CD4-positive, alpha-beta T cell treated with Interleukin-17A for 4 hours (primary cell): ENCODE measurements at regions not wholly inside any gene's neighbourhood (a gene's known extent, or its start where the extent isn't known, plus 50 kb on each side); places are given as distances from the start of the nearest gene placed in this dataset.
"Not testable (repeated sequence)": the region's sequence is repeated elsewhere in the genome, so short reads cannot be mapped to it uniquely, and the experiment has no call there.

Source experiments
- DNase-seq: peaks from one replicate; pipeline ENCODE4 v3.0.0-alpha.2; 2020; ENCODE audit warnings: mixed read lengths

DNA sequence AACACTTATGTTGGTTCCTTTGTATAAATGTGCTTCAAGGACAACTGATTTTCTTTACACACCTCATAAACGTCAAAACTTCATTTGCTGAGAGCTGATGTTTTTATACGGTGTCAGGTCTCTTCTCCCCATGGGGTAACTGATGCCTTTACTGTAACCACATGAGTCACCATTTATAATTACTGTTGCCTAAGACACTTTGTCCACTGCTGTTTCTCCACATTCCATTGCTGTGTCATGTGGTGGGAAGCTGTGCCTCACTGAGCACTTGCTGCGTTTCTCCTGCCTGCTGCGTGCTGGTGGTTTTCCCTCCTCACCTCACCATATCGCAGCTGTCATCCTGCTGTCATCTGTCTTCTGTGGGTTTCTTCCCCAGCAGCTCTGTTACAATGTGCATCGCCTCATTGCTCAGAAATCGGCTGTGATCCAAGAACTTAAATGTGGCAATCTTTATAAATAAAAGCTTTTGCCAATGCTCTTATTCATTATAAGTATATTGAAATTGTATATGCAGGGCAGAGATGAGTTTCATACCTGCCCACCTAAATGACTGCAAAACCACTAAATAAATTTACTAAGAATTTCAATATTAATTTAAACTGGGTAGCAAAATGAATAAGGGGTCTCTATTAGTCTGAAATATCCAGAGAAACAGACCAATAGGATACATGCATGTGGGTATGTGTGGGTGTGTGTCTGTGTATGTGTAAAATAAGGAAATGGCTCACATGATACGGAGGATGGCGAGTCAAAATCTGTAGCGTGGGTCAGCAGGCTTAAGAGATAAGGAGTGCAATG lies 547.0 kb upstream of the SLITRK5 start:
- DNase-seq: no peak

DNA sequence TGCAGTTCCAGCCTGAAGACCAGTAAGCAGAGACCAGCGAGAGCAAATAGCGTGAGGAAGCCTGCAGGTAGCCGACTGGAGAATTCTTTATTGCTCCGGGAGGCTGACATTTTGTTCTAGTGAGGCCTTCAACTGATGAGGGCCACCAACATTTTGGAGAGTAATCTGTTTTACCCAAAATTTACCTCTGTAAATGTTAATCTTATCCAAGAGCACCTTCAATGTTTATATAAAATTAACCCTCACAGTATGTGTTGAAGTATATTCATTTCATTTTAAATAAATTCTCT lies 546.4 kb upstream of the SLITRK5 start:
- DNase-seq: no peak

DNA sequence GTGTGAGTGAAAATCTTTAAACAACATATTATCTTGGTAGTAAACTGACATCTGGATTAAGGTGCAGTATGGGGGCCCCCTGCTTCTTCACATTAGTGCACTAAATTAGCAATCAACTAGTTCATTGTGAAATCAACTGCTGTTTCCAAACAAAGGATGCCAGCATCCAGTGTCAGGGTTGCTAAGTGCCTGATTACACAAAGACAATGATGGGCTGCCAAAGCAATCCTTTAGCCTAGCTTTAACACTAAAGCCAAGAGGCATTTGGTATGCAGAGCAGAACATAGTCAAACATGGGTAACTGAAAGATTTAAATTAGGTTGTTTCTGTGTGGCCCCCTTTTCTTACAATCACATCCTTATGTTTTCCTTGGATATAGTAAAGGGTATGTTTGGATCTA lies 543.1 kb upstream of the SLITRK5 start:
- DNase-seq: no peak

DNA sequence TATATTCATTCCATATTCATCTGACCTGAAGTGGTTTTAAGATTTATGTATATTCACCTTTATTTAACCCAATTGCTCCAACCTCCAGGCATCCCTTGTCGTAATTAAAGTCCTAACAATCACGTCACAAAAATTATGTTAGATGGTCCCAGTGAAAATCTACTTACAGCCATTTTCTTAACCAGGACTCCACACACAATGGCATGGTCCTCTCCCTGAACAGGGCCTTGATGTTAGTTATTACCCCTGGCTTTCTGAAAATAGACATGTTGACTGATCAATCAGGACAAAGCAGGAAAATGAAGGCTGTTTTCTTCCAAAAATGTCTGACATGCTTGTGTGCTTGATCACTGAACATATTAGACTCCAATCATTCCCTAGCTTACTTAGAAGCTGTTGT lies 542.7 kb upstream of the SLITRK5 start:
- no peak for DNase-seq

DNA sequence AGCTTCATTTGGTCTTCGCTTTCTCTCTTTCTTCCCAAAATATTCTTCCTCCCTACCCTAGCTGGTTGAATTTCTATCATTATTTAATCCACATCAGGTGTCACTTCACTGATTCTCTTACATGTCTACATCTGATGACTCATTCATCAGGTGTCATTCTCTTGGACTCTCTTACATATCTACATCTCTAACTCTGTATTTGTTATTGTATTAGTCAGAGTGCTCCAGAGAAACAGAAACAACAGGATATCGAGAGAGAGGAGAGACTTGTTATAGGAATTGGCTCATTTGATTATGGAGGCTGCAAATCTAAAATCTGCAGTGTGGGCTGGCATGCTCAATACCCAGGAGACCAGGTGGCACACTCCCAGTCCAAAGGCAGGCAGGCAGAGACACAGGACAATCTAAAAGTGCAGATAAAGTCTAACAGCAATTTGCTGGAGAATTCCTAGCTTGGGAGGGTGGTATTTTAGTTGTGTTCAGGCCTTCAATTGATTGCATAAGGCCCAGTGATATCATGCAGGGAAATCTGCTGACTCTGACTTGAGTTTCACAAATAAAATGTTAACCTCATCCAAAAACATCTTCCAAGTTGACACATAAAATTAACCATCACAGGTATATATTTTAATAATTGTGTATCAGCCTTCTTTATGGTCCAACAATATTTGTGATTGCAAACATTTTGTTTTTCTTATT lies 541.4 kb upstream of the SLITRK5 start:
- DNase-seq: no peak

DNA sequence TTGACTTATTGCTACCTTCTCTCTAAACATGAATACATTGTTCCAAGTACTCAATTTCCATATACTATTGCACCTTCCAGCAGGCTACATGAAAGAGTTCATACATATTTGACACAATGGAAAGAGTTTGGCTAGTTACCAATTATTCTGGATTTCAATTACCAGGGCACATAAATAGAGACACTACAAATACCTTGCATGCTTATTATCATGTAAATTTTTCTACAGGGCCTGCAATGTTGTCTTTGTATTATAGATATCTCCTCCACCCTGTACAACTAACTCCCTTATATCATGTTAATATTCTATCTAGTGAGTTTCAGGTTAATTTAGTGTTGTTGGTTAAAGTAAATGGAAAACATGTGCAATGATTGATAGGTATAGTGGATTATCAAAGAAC lies 540.7 kb upstream of the SLITRK5 start:
- DNase-seq: no peak

DNA sequence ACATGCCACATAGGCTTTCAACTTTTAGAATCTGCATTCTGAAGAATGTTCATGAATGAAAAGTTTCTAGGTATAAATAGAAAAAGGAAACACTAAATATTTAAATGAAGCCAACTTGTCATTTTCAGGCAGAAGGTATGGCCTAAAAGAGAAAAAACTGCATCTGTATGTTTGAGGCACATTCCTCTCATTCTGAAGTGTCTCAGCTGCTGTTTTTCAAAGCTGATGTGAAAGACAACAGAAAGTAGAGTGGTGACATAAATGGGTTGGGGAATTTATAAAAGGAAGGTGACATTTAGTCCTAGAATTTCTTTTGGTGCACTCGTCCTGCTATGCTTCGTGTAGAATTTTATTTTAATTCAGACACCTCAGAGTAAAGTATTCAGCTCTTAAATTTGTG lies 539.6 kb upstream of the SLITRK5 start:
- no peak for DNase-seq

DNA sequence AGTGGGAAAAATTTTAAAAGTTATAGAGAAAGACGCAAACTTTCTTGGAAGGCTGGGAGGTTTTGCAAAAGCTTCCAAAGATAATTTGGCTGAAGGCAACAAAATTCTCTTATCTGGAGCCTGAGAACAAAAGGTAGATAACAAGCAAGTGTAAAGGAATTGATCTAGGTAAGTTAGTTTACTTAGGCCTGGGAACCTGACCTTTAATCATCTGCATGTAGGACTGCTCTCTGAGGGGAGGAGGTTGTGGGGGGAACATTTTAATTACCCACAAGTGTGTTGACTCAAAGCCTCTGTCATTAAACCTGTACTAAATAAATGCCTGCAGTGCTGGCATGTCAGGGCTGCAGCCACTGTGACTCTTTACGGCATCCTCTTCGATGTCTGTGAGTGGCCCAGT lies 532.3 kb upstream of the SLITRK5 start:
- DNase-seq: no peak

DNA sequence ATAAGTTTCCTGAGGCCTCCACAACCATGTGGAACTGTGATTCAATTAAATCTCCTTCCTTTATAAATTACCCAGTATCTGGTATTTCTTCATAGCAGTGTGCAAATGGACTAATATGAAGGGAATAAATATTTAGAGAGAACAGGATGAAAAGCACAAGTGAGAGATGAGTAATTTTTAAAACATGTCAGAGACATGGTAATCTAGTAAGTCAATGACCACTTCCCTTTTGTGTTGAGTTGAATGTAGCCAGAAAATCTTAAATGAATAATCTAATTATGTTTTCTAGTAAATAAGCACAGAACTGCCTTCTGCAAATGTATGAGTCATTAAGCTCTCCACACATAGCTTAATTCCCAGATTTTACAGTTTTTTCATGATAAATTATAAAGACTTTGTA lies 524.1 kb upstream of the SLITRK5 start:
- DNase-seq: no peak

DNA sequence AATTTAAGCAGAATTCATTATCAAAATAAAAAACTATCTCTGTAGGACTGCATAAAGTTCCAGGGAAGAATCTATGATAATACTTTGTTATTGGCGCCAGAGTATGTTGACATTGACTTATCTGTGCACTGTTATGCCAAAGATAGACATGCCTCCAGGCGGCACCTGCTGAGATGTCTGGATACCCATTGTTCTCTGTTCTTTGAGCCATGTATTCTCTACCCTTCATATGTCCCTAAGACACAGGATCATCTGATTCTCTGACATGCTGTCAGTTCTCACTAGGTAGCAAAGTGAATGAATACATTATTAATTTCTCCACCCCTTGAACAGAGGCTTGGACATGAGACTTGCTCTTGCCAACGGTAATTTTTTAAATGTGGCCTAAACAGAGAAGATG lies 517.8 kb upstream of the SLITRK5 start:
- DNase-seq: no peak

DNA sequence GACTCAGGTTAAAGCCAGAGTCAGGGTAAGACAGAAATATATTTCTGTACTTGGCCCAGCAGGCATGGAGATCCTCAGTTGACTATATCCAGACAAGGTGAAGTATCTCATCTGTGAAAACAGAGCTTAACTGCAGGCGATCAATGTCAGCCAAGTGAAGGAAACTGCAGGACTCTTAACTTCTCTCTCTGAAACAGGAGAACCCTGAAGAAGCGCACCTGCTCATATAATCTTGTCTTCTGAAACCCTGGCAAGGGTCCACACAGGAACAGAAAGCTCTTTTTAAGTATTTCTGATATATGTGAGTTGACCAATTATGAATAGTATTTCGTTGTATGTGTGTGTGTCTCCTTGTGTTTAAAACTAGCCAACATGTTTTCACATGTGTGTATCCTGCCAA lies 504.8 kb upstream of the SLITRK5 start:
- DNase-seq: no peak

DNA sequence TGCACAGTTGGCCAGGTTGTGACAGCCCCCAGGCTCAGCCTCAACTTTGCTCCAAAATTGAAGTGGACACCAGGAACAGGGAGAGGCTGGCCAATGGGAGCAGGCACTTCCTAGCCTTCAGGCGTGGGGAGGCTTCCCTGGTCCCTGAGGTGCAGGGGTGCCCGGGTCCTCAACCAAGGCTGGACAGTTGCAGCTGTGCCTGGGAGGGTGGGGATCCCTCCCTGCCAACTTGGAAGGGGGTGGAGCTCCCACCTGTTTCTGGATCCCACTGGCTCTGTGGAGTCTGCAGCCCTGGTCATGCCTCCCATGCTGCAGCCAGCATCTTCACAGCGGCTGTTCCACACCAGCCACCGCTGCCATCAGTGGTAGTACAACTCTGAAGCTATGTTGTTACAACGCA lies 502.8 kb upstream of the SLITRK5 start:
- DNase-seq: no peak

DNA sequence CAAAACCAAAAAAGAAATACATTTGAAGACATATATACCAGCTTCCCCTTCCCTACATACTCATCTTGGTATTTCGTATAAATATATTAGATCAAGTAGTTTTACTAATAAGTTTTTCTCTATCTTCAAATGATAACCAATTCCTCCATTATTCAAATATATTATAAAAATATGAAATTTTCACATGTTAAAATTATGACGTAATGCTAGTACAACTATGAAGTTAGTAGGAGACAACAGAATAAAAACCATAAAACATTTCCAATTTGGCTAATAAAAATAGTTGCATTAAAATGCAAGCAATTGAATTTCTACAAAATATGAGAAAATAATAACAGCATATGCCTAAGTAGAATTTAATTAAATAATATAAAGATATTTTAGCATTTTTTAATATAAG lies 501.8 kb upstream of the SLITRK5 start:
- DNase-seq: no peak

DNA sequence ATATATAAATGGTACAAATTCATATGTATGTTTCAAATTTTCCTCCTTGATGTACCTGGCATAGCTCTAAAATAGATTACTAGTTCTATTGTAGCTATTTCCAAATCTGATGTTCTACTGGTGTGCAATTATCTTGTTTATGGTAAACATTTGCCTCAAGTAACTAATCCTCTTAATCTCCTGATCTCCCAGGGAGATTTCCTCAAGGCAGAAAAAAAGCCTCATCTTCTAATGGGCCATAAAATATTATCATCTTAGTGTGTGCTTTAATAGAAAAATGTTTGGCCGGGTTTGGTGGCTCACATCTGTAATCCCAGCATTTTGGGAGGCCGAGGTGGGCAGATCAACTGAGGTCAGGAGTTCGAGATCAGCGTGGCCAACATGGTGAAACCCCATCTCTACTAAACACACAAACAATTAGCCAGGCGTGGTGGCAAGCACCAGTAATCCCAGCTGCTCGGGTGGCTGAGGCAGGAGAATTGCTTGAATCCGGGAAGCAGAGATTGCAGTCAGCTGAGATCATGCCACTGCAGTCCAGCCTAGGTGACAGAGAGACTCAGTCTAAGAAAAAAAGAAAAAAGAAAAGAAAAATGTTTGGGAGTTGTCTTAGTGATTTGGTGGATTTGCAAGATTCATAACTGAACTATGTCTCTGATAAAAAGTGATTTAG lies 498.9 kb upstream of the SLITRK5 start:
- no peak for DNase-seq

DNA sequence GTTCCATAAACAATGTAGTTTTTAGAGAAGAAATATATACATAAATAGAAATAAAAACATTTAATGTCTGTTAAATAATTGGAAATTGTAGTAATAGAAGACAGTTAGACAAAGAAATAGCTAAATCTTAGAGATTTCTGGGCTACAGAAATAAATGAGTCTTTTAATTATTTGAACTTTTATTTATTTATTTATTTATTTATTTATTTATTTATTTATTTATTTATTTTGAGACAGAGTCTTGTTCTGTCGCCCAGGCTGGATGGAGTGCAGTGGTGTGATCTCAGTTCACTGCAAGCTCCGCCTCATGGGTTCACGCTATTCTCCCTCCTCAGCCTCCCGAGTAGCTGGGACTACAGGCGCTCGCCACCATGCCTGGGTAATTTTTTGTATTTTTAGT lies 486.0 kb upstream of the SLITRK5 start:
- not testable (repeated sequence) for DNase-seq

DNA sequence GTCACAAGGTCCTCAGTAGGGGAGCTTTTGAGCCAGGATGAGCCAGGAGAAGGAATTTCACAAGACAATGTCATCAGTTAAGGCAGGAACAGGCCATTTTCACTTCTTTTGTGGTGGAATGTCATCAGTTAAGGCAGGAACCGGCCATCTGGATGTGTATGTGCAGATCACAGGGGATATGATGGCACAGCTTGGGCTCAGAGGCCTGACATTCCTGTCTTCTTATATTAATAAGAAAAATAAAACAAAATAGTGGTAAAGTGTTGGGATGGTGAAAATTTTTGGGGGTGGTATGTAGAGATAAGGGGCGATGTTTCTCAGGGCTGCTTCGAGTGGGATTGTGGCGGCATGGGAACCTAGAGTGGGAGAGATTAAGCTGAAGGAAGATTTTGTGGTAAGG lies 484.5 kb upstream of the SLITRK5 start:
- DNase-seq: not testable (repeated sequence)

DNA sequence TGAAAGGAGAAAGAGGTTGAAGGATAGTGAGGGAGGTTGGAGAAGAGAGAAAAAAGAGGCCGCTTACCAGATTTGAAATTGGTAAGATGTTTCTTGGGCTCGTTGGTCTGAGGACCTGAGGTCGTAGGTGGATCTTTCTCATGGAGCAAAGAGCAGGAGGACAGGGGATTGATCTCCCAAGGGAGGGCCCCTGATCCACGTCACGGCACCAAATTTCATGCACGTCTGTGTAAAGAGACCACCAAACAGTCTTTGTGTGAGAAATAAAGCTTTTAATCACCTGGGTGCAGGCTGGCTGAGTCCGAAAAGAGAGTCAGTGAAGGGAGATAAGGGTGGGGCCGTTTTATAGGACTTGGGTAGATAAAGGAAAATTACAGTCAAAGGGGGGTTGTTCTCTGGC lies 479.7 kb upstream of the SLITRK5 start:
- DNase-seq: not testable (repeated sequence)

DNA sequence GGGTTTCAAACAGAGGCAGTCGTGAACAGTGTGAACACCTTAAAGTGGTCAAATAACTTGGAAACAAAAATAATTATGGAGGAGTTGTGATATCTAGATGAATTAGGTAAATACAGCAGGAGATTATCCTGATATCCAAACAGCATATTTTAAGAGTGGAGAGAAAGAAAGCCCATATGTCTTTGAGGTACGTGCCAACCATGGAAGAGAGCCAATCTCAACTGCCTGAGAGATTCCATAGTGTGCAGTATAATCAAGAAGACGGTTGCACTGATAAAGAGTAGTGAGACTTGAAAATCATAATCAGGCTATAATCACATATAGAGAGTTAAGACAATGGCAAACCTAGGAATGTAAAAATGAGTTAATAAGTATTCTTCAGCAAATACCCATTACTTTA lies 472.8 kb upstream of the SLITRK5 start:
- DNase-seq: no peak

DNA sequence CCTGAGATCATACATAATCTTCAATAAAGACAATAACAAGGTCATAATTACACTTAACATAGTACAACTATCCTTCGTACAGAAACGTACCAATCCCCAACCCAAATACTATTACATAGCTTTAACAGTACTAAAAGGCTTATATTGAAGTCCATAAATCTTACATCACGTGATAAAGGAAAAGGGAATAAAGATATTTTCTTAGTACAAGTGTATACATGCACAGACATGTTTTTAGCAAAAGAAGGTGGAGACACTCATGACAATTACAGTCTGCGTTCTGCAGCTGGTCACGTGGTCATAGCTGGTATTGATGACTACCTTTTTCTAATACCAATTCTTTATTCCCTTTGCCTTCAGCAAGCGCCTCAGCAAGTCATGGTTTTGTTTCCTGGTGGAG lies 464.5 kb upstream of the SLITRK5 start:
- DNase-seq: no peak

DNA sequence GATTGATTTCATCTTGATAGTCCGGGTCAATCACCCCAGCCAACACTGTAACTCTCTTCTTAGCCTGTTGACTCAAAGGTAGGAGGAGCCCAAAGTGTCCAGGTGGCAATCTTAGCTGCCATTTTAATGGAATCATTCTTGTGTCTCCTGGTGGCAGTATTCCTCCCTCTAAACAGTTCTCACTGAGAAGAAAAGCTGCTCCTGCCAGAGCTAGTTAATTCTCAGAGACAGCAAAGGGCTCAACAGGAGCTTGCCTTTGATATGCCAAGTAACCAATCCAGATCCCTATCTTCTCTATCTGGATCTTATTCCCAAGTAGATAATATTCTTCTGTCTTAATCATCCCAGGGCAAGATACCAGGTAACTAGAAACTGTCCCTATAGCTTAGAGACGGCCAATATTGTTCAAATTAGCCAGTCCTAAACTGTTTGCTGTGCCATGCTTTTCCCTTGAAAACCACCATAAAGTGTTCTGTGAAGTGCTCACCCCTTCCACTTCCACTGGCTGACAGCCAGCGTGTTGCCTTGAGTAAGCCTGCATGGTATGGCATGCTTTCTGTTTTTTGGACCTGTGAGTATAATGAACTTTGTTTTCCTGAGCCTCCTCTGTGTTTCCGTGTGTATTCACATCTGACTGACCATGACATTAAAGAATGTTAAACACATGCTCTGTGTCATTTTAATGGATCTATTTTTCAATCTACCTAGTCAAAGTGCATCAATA lies 463.7 kb upstream of the SLITRK5 start:
- no peak for DNase-seq

DNA sequence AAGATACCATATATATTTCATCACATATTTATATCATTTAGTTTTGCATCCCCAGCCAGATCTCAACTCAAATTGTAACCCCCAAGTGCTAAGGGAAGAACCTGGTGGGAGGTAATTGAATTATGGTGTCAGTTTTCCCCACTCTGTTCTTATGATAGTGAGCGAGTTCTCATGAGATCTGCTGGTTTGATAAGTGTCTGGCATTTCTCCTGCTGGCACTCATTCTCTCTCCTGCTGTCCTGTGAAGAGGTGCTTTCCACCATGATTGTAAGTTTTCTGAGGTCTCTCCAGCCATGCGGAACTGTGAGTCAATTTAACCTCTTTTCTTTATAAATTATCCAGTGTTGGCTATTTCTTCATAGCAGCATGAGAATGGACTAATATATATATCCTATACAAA lies 462.5 kb upstream of the SLITRK5 start:
- no peak for DNase-seq

DNA sequence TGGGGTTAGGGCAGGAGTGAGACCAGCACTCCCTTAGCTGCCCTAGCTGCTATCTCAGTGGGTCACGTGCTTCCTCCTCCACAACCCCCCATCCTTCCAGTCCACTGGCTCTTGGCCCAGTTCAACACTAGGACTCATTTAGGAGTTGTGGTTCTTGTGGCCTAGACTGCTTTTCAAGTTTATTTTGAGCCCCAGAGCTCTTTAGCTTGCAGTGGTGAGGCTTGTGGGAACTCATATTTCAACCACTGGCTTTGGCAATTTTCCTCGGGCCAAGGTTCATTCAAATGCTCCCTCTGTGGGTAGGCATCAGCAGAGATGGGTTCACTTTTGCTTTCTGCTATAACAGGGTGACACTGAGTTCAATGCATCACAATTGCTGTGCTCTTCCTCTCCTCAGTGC lies 436.2 kb upstream of the SLITRK5 start:
- DNase-seq: no peak

DNA sequence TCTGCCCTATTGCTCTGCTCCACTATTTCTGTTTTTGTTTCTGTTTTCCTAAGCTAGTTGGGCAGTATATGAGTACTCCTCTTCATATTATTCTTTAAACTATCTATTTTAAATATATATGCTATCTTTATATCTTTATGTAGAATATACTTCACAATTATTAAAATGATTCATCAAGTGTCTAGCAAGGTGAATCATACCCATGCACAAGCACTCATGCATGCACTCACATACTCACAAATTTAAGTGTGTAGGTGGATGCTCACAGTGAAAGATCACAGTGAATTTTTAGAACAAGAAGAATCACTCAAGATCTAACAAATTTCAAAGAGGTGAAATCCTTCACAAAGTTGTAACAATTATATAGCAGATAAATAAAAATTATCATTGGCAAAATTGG lies 435.6 kb upstream of the SLITRK5 start:
- DNase-seq: no peak
